Activated CD4-positive, alpha-beta T cell treated with anti-CD3 and anti-CD28 coated beads for 36 hours (primary cell): ENCODE measurements at regions not wholly inside any gene's neighbourhood (a gene's known extent, or its start where the extent isn't known, plus 50 kb on each side); places are given as distances from the start of the nearest gene placed in this dataset.
"Not testable (repeated sequence)": the region's sequence is repeated elsewhere in the genome, so short reads cannot be mapped to it uniquely, and the experiment has no call there.

ENCODE experiments used
- ATAC-seq: fragments of 200-7000 bp; cut with Tn5 transposase; one replicate; pipeline ENCODE4 v1.10.0; 2021; ENCODE audit warnings: mild to moderate bottlenecking, moderate library complexity
- CTCF ChIA-PET: fragments of 350-600 bp; sonication (Branson Sonifier 250); formaldehyde crosslinking; loops from one replicate; lab custom pipeline; 2021; ENCODE audit warnings: antibody characterized with exemption; lab: Charles Lee
- POLR2A ChIA-PET: fragments of 350-600 bp; sonication (Branson Sonifier 250); formaldehyde crosslinking; loops from one replicate; lab custom pipeline; 2021; ENCODE audit warnings: antibody characterized with exemption, inconsistent platforms; lab: Charles Lee
- DNase-seq: peaks from one replicate; pipeline ENCODE4 v3.0.0-alpha.2; 2020
- H3K27ac Mint-ChIP-seq: one replicate; pipeline ENCODE4 v1.8.0; 2021; ENCODE audit warnings: mixed read lengths
- H3K27me3 Mint-ChIP-seq: one replicate; pipeline ENCODE4 v1.8.0; 2021; ENCODE audit warnings: mixed read lengths
- H3K36me3 Mint-ChIP-seq: one replicate; pipeline ENCODE4 v1.8.0; 2021; ENCODE audit warnings: low read depth, mixed read lengths
- H3K4me1 Mint-ChIP-seq: one replicate; pipeline ENCODE4 v1.8.0; 2021; ENCODE audit warnings: mixed read lengths
- H3K4me3 Mint-ChIP-seq: one replicate; pipeline ENCODE4 v1.8.0; 2021; ENCODE audit warnings: mild to moderate bottlenecking, moderate library complexity, mixed read lengths
- H3K9me3 Mint-ChIP-seq: one replicate; pipeline ENCODE4 v1.8.0; 2021; ENCODE audit warnings: low read depth, mixed read lengths
- intact Hi-C, 2 experiments: fragments of 100-400 bp; cut with DNase I in 1 of 2; cut with micrococcal nuclease in 1 of 2; formaldehyde crosslinking; loops; one replicate each; pipeline versions ENCODE4 v1.14.2 to v1.15.1; 2022 to 2024; cut with DNase I, micrococcal nuclease

GRCh38 chr4:149901128-149901527 is 85.5 kb upstream of the IQCM start:
- Mint-ChIP-seq H3K36me3 (no peaks in the 10 kb centered on the region), H3K27me3 (no peaks in the 10 kb centered on the region), H3K27ac (no peak overlapping the region), H3K4me1 (no peaks in the 10 kb centered on the region), H3K4me3 (no peak overlapping the region), H3K9me3 (no peaks in the 10 kb centered on the region)
- CTCF ChIA-PET: no interaction called here
- POLR2A ChIA-PET: no interaction called here
- DNase-seq (no peak), ATAC-seq (no peak)
- intact Hi-C loops: no loop called here

DNA sequence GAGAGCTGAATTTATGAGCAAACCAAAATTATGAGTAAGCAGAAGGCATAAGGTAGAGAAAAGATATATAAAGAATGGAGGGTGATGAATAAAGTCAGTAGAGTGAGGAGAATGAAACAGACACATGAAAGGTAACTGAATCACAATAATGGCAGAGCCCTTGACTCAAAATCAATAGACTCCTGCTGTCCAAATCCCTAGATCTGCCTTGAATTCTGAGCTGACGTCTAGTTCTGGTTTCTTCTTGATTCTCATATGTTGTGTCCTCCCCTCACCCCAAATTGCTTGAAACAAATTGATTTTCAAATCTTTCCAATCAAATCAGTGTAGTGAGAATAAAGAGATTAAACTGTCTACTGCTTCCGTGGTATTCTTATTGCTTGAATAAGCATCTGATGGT is 86.6 kb upstream of the IQCM start:
- POLR2A ChIA-PET: no interaction called here
- ATAC-seq (no peak), DNase-seq (no peak)
- H3K4me3 Mint-ChIP-seq: no peak overlapping the region
- intact Hi-C loops: no loop called here
- no peaks in the 10 kb centered on the region for H3K9me3 Mint-ChIP-seq
- no peaks in the 10 kb centered on the region for H3K4me1 Mint-ChIP-seq
- no peaks in the 10 kb centered on the region for H3K36me3 Mint-ChIP-seq
- CTCF ChIA-PET: no interaction called here
- no peaks in the 10 kb centered on the region for H3K27me3 Mint-ChIP-seq
- H3K27ac Mint-ChIP-seq: no peak overlapping the region

DNA sequence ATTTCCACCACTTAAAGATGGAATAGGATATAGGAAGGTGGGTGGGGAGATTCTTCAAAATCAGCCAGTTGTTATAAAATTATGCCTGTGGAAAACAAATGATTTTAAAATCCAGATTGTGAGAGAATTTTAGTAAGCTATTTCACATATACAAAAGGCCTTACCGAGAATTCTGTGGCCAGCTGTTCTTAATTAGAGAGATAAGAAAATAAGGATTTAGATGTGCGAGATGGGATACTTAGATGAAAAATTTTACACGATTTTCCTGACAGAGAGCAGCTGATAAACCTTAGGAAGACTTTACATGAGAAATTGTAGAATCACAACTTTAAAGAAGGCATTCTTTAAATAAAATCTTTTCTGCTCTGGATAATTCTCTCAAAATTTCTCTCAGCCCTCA is 94.5 kb upstream of the IQCM start:
- DNase-seq (no peak), ATAC-seq (no peak)
- POLR2A ChIA-PET: no interaction called here
- H3K36me3 Mint-ChIP-seq: no peaks in the 10 kb centered on the region
- no peak overlapping the region for H3K4me3 Mint-ChIP-seq
- no peaks in the 10 kb centered on the region for H3K4me1 Mint-ChIP-seq
- peaks cover 3% of the 10 kb centered on the region for H3K27me3 Mint-ChIP-seq
- intact Hi-C loops: no loop called here
- CTCF ChIA-PET: interaction anchor here (0.8 kb wide), 2 partner anchors 53 to 647 kb away, joined by 3 read pairs; no protein-coding TSS in a partner anchor
- H3K9me3 Mint-ChIP-seq: no peaks in the 10 kb centered on the region
- no peak overlapping the region for H3K27ac Mint-ChIP-seq

GRCh38 chr4:149910604-149911350 is 95.1 kb upstream of the IQCM start:
- Mint-ChIP-seq H3K4me1 (no peaks in the 10 kb centered on the region), H3K36me3 (no peaks in the 10 kb centered on the region), H3K4me3 (no peak overlapping the region), H3K9me3 (no peaks in the 10 kb centered on the region), H3K27me3 (peaks cover 3% of the 10 kb centered on the region), H3K27ac (no peak overlapping the region)
- intact Hi-C loops: no loop called here
- CTCF ChIA-PET: interaction anchor here (0.8 kb wide), 2 partner anchors 53 to 648 kb away, joined by 3 read pairs; no protein-coding TSS in a partner anchor
- POLR2A ChIA-PET: no interaction called here
- no peak for DNase-seq
- no peak for ATAC-seq

- no peak for ATAC-seq
Measured at GRCh38 chr4:149911354-149911753, 95.7 kb upstream of the IQCM start.

GRCh38 chr4:149912000-149912399 is 96.4 kb upstream of the IQCM start:
- ChIA-PET CTCF (interaction anchor here (0.5 to 0.6 kb wide), 2 partner anchors 847 to 919 kb away, joined by 3 read pairs; no protein-coding TSS in a partner anchor), POLR2A (no interaction called here)
- intact Hi-C loops: no loop called here
- Mint-ChIP-seq H3K36me3 (no peaks in the 10 kb centered on the region), H3K4me1 (no peaks in the 10 kb centered on the region), H3K27me3 (peaks cover 3% of the 10 kb centered on the region), H3K4me3 (no peak overlapping the region), H3K27ac (no peak overlapping the region), H3K9me3 (no peaks in the 10 kb centered on the region)
- DNase-seq (no peak), ATAC-seq (no peak)

More at GRCh38 chr4:149911354-149911753, 95.7 kb upstream of the IQCM start:
- Mint-ChIP-seq H3K27ac (no peak overlapping the region), H3K4me3 (no peak overlapping the region), H3K4me1 (no peaks in the 10 kb centered on the region), H3K36me3 (no peaks in the 10 kb centered on the region), H3K27me3 (peaks cover 3% of the 10 kb centered on the region), H3K9me3 (no peaks in the 10 kb centered on the region)
- POLR2A ChIA-PET: no interaction called here
- intact Hi-C loops: no loop called here
- CTCF ChIA-PET: interaction anchor here (0.6 kb wide), 1 partner anchor 920 kb away, joined by 3 read pairs; no protein-coding TSS in a partner anchor
- DNase-seq: no peak

- intact Hi-C loops: no loop called here
- Mint-ChIP-seq H3K4me3 (no peak overlapping the region), H3K27me3 (peaks cover 3% of the 10 kb centered on the region), H3K36me3 (no peaks in the 10 kb centered on the region), H3K4me1 (no peaks in the 10 kb centered on the region), H3K9me3 (no peaks in the 10 kb centered on the region), H3K27ac (no peak overlapping the region)
- DNase-seq (peak; percentile 55), ATAC-seq (no peak)
- ChIA-PET CTCF (no interaction called here), POLR2A (no interaction called here)
Measured at GRCh38 chr4:149914119-149915115, 98.8 kb upstream of the IQCM start.

GRCh38 chr4:149915735-149916134 is 100.1 kb upstream of the IQCM start:
- H3K27ac Mint-ChIP-seq, CTCF ChIA-PET, H3K4me3 Mint-ChIP-seq, H3K27me3 Mint-ChIP-seq, intact Hi-C loops, DNase-seq, POLR2A ChIA-PET, H3K4me1 Mint-ChIP-seq, ATAC-seq, H3K9me3 Mint-ChIP-seq, H3K36me3 Mint-ChIP-seq: not testable (repeated sequence)

DNA sequence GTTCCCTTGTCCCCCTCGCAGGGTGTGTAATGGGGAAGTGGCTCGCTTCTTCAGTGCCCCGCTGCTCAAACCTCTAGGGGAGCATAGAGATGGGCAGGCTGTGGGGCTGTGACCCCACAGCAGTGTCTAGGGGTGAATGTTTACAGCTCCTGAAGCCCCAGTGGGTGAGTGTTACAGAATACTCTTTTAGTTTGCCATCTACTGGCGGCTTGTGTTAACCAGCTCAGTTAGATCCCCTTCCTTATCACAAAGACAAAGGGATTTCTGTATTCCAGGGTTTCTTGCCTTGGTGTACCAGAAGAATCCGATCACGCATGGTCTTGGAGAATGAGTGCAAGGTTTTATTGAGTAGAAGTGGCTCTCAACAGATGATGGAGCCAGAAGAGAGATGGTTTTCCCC is 108.1 kb upstream of the IQCM start:
- no peak overlapping the region for H3K27ac Mint-ChIP-seq
- intact Hi-C loops: no loop called here
- no peaks in the 10 kb centered on the region for H3K9me3 Mint-ChIP-seq
- H3K4me3 Mint-ChIP-seq: no peak overlapping the region
- H3K4me1 Mint-ChIP-seq: no peaks in the 10 kb centered on the region
- ChIA-PET POLR2A (no interaction called here), CTCF (no interaction called here)
- peaks cover 3% of the 10 kb centered on the region for H3K27me3 Mint-ChIP-seq
- ATAC-seq (no peak), DNase-seq (no peak)
- no peaks in the 10 kb centered on the region for H3K36me3 Mint-ChIP-seq

DNA sequence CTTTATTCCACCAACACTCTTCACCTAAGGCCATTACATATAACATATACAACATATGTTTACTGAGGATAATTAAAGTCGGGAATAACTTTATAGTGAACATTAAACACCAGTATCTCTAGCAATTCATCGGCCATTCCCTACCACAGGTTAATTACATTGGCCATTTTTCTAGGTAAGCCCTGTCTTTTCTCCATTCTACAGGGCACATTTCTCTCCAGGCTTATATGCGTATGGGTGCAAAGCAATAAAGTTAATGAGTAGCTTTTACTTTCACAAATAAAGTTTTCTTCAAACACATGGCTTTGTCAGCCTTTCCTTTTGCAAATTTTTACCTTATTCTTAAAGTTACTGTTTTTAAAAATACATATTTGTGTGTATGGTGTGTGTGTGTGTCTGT is 111.9 kb upstream of the IQCM start:
- Mint-ChIP-seq H3K9me3 (no peaks in the 10 kb centered on the region), H3K4me3 (no peak overlapping the region), H3K27ac (no peak overlapping the region), H3K36me3 (no peaks in the 10 kb centered on the region), H3K27me3 (peaks cover 3% of the 10 kb centered on the region), H3K4me1 (no peaks in the 10 kb centered on the region)
- ChIA-PET POLR2A (no interaction called here), CTCF (interaction anchor here (0.6 to 1.3 kb wide), 2 partner anchors 24 to 696 kb away, joined by 3 to 4 read pairs; no protein-coding TSS in a partner anchor)
- DNase-seq (no peak), ATAC-seq (no peak)
- intact Hi-C loops: no loop called here

DNA sequence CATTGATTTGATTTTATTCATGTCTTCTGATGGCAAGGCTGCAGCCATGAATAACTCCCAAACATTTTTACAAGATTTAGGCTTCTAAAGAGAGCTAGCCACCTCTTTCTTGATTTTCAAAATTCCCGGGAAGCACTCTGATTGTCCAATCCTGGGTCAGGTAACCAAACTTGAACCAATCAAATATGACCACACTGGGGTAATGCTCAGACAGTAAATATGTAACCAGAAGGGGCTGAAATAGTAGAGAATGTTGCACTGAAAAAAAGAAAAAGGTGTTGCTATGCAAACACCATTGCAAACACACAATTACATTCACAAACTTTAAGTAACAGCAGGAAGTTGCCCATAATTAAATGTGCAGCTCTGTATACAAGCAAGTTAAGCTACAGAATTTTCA is 112.9 kb upstream of the IQCM start:
- Mint-ChIP-seq H3K4me3 (no peak overlapping the region), H3K36me3 (no peaks in the 10 kb centered on the region), H3K27me3 (peaks cover 3% of the 10 kb centered on the region), H3K9me3 (no peaks in the 10 kb centered on the region), H3K4me1 (no peaks in the 10 kb centered on the region), H3K27ac (no peak overlapping the region)
- ChIA-PET POLR2A (no interaction called here), CTCF (interaction anchor here (1.3 kb wide), 1 partner anchor 23 kb away, joined by 4 read pairs; no protein-coding TSS in a partner anchor)
- DNase-seq: no peak
- intact Hi-C loops: no loop called here
- ATAC-seq: no peak
